ENCODE measurements at regions not wholly inside any gene's neighbourhood (a gene's known extent, or its start where the extent isn't known, plus 50 kb on each side); places are given as distances from the start of the nearest gene placed in this dataset.

DNA sequence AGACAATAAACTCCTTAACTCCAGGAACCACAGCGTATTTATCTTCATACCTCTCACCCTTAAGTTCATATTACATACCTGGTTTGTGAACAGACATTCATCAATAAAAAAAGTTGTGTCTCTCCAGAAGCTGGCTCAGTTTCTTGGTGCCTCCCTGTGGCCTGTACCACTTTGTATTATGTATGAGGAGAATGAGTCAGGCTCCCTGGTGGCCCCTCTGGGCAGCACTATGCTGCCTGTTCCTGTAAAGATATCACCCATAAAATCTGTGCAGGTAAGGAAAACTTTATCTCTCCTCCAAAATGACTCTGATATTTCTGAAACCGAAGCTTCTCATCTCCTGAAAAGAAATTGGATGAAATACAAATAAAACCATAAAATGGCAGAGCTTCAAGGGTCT, 198.4 kb upstream of the NT5C1B start:
- BruUV-seq (replicated peaks) = no TSS peak
- H3K9me3 ChIP-seq (replicated peaks; ENCODE audit: control insufficient read depth, insufficient read depth, low read depth, low read length) = no peaks in the 10 kb centered on the region
- CTCF ChIA-PET (ENCODE audit: low intra/inter-chr PET ratio) = no interaction called here
- H4K20me1 ChIP-seq (replicated peaks; ENCODE audit: control insufficient read depth, insufficient read depth, low read length) = no peaks in the 10 kb centered on the region
- no peaks in the 10 kb centered on the region for H3K4me1 ChIP-seq (replicated peaks in 1 of 2; ENCODE audit: control insufficient read depth in 2 of 2, insufficient read depth in 2 of 2, low read length in 2 of 2)
- no peak overlapping the region for H3K27ac ChIP-seq (ENCODE audit: extremely low read depth, low read depth, low read length)
- no peak overlapping the region for H3K4me2 ChIP-seq (ENCODE audit: insufficient read depth, low read length)
- no peak for ATAC-seq
- DNase-seq (ENCODE audit: extremely low read depth in 1 of 4, low spot score in 3 of 4) = no peak
- POLR2A ChIA-PET = no interaction called here
- H3K36me3 ChIP-seq (ENCODE audit: control insufficient read depth, insufficient read depth, low read length) = no peaks in the 10 kb centered on the region
- H2AFZ ChIP-seq (ENCODE audit: low read depth, low read length) = no peak overlapping the region
- no peaks in the 10 kb centered on the region for H3K27me3 ChIP-seq (ENCODE audit: control insufficient read depth in 2 of 2, insufficient read depth in 2 of 2, low read length in 2 of 2)
- H3K4me3 ChIP-seq = no peak overlapping the region
- in situ Hi-C loops (cut with MboI) (no loop called here), intact Hi-C loops (cut with micrococcal nuclease) (no loop called here)
- H3K9me1 ChIP-seq (ENCODE audit: control insufficient read depth, insufficient read depth, low read length) = no peaks in the 10 kb centered on the region
- no peak overlapping the region for H3K9ac ChIP-seq (ENCODE audit: insufficient read depth in 1 of 2, low read depth in 2 of 2, low read length in 2 of 2)
- WGBS (ENCODE audit: insufficient coverage, low coverage, missing lambda C conversion rate) = 10% methylated on average over 2 of the region's 2 CpGs
- H3K79me2 ChIP-seq (ENCODE audit: control insufficient read depth, insufficient read depth, low read length) = no peaks in the 10 kb centered on the region
- no peak for FAIRE-seq
- no peak for TF ChIP-seq HMGN3 (IDR thresholded peaks at IDR 0.05; ENCODE audit: borderline replicate concordance, extremely low read depth, insufficient read length, low read depth, low read length)
- no peak for TF ChIP-seq GATAD2B (IDR thresholded peaks at IDR 0.05; ENCODE audit: borderline replicate concordance)
- no peak for TF ChIP-seq ZNF79 (CRISPR knock-in tag; IDR thresholded peaks at IDR 0.05; ENCODE audit: low read depth)
- TF ChIP-seq FIP1L1 (IDR thresholded peaks at IDR 0.05; ENCODE audit: low read depth, low read length, poor library complexity, severe bottlenecking) = no peak
- TF ChIP-seq RBM25 (IDR thresholded peaks at IDR 0.05; ENCODE audit: low read depth, low read length, severe bottlenecking) = no peak
- TF ChIP-seq TBP (optimal IDR thresholded peaks at IDR 0.05; ENCODE audit: low read depth, low read length) = no peak
- no peak for TF ChIP-seq ZNF551 (CRISPR knock-in tag; IDR thresholded peaks at IDR 0.05)
- TF ChIP-seq ZNF175 (CRISPR knock-in tag; IDR thresholded peaks at IDR 0.05; ENCODE audit: low read depth) = no peak
- TF ChIP-seq ASH1L (IDR thresholded peaks at IDR 0.05; ENCODE audit: borderline replicate concordance, low read depth, partially characterized antibody) = no peak
- no peak for TF ChIP-seq HNRNPL (IDR thresholded peaks at IDR 0.05; ENCODE audit: low read depth, low read length)
- TF ChIP-seq POLR2AphosphoS5 (IDR thresholded peaks at IDR 0.05; ENCODE audit: control insufficient read depth, insufficient read depth, low read depth, low read length) = no peak
- TF ChIP-seq, protein P1, sequence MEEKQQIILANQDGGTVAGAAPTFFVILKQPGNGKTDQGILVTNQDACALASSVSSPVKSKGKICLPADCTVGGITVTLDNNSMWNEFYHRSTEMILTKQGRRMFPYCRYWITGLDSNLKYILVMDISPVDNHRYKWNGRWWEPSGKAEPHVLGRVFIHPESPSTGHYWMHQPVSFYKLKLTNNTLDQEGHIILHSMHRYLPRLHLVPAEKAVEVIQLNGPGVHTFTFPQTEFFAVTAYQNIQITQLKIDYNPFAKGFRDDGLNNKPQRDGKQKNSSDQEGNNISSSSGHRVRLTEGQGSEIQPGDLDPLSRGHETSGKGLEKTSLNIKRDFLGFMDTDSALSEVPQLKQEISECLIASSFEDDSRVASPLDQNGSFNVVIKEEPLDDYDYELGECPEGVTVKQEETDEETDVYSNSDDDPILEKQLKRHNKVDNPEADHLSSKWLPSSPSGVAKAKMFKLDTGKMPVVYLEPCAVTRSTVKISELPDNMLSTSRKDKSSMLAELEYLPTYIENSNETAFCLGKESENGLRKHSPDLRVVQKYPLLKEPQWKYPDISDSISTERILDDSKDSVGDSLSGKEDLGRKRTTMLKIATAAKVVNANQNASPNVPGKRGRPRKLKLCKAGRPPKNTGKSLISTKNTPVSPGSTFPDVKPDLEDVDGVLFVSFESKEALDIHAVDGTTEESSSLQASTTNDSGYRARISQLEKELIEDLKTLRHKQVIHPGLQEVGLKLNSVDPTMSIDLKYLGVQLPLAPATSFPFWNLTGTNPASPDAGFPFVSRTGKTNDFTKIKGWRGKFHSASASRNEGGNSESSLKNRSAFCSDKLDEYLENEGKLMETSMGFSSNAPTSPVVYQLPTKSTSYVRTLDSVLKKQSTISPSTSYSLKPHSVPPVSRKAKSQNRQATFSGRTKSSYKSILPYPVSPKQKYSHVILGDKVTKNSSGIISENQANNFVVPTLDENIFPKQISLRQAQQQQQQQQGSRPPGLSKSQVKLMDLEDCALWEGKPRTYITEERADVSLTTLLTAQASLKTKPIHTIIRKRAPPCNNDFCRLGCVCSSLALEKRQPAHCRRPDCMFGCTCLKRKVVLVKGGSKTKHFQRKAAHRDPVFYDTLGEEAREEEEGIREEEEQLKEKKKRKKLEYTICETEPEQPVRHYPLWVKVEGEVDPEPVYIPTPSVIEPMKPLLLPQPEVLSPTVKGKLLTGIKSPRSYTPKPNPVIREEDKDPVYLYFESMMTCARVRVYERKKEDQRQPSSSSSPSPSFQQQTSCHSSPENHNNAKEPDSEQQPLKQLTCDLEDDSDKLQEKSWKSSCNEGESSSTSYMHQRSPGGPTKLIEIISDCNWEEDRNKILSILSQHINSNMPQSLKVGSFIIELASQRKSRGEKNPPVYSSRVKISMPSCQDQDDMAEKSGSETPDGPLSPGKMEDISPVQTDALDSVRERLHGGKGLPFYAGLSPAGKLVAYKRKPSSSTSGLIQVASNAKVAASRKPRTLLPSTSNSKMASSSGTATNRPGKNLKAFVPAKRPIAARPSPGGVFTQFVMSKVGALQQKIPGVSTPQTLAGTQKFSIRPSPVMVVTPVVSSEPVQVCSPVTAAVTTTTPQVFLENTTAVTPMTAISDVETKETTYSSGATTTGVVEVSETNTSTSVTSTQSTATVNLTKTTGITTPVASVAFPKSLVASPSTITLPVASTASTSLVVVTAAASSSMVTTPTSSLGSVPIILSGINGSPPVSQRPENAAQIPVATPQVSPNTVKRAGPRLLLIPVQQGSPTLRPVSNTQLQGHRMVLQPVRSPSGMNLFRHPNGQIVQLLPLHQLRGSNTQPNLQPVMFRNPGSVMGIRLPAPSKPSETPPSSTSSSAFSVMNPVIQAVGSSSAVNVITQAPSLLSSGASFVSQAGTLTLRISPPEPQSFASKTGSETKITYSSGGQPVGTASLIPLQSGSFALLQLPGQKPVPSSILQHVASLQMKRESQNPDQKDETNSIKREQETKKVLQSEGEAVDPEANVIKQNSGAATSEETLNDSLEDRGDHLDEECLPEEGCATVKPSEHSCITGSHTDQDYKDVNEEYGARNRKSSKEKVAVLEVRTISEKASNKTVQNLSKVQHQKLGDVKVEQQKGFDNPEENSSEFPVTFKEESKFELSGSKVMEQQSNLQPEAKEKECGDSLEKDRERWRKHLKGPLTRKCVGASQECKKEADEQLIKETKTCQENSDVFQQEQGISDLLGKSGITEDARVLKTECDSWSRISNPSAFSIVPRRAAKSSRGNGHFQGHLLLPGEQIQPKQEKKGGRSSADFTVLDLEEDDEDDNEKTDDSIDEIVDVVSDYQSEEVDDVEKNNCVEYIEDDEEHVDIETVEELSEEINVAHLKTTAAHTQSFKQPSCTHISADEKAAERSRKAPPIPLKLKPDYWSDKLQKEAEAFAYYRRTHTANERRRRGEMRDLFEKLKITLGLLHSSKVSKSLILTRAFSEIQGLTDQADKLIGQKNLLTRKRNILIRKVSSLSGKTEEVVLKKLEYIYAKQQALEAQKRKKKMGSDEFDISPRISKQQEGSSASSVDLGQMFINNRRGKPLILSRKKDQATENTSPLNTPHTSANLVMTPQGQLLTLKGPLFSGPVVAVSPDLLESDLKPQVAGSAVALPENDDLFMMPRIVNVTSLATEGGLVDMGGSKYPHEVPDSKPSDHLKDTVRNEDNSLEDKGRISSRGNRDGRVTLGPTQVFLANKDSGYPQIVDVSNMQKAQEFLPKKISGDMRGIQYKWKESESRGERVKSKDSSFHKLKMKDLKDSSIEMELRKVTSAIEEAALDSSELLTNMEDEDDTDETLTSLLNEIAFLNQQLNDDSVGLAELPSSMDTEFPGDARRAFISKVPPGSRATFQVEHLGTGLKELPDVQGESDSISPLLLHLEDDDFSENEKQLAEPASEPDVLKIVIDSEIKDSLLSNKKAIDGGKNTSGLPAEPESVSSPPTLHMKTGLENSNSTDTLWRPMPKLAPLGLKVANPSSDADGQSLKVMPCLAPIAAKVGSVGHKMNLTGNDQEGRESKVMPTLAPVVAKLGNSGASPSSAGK (IDR thresholded peaks at IDR 0.05) = no peak
- TF ChIP-seq CHCHD3 (CRISPR knock-in tag; IDR thresholded peaks at IDR 0.05) = no peak
- no peak for TF ChIP-seq SNIP1 (IDR thresholded peaks at IDR 0.05; ENCODE audit: low read depth)
